ENCODE measurements at regions not wholly inside any gene's neighbourhood (a gene's known extent, or its start where the extent isn't known, plus 50 kb on each side); places are given as distances from the start of the nearest gene placed in this dataset.

DNA sequence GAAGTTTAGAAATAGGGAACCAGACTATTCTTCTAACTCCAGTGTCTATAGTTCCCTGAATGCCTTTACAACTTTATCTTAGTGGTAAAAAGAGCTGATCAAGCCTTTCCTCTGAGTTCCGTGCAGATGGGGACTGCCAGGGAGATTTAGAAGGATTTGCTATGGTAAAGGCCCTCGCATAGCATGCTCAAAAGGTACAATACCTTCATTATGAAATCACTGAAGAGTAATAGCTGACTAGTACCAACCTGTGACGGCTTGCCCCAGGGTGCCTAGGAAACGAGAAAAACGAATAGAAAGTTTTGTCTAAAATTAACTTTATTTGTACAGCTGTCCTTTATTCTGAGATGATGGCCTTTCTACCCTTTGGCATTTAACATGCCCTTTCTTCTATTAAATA, 150.1 kb upstream of the ARHGAP42 start:
- TF ChIP-seq, protein P1, sequence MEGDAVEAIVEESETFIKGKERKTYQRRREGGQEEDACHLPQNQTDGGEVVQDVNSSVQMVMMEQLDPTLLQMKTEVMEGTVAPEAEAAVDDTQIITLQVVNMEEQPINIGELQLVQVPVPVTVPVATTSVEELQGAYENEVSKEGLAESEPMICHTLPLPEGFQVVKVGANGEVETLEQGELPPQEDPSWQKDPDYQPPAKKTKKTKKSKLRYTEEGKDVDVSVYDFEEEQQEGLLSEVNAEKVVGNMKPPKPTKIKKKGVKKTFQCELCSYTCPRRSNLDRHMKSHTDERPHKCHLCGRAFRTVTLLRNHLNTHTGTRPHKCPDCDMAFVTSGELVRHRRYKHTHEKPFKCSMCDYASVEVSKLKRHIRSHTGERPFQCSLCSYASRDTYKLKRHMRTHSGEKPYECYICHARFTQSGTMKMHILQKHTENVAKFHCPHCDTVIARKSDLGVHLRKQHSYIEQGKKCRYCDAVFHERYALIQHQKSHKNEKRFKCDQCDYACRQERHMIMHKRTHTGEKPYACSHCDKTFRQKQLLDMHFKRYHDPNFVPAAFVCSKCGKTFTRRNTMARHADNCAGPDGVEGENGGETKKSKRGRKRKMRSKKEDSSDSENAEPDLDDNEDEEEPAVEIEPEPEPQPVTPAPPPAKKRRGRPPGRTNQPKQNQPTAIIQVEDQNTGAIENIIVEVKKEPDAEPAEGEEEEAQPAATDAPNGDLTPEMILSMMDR (conservative IDR thresholded peaks at IDR 0.05; ENCODE audit: low read depth, low read length): no peak
- no peak for TF ChIP-seq EZH2phosphoT487 (IDR thresholded peaks at IDR 0.05; ENCODE audit: borderline replicate concordance, low read length)

Data from PC-3 (cell line).